ENCODE measurements at regions not wholly inside any gene's neighbourhood (a gene's known extent, or its start where the extent isn't known, plus 50 kb on each side); places are given as distances from the start of the nearest gene placed in this dataset.

GRCh38 chr1:22256213-22256512 is 113.3 kb upstream of the WNT4 start:
- Histone ChIP-seq H3K9me3 (ENCODE audit: insufficient read depth in 2 of 2, low read depth in 1 of 2, low read length in 1 of 2) (no peaks in the 10 kb centered on the region), H3K4me3 (ENCODE audit: extremely low read depth in 1 of 4, insufficient read depth in 2 of 4, low read depth in 3 of 4, low read length in 4 of 4) (no peak overlapping the region), H3K14ac (ENCODE audit: insufficient read length) (no peak overlapping the region), H2BK5ac (ENCODE audit: low read depth, low read length) (no peak overlapping the region), H3K4me2 (ENCODE audit: insufficient read depth in 1 of 2, low read depth in 2 of 2, low read length in 2 of 2) (no peak overlapping the region), H2AK5ac (ENCODE audit: low read depth, low read length) (no peak overlapping the region), H2BK20ac (ENCODE audit: low read length) (no peak overlapping the region), H2BK120ac (replicated peaks; ENCODE audit: low read depth, low read length) (no peak overlapping the region), H3K56ac (replicated peaks; ENCODE audit: insufficient read length, low read depth, low read length) (peak overlapping the region; percentile 32), H4K8ac (ENCODE audit: extremely low read depth, insufficient read depth, low read length) (no peak overlapping the region), H3K79me2 (ENCODE audit: control insufficient read depth in 1 of 2, insufficient read depth in 2 of 2, low read length in 2 of 2) (no peaks in the 10 kb centered on the region), H2AFZ (ENCODE audit: low read length) (no peak overlapping the region), H3K79me1 (ENCODE audit: low read depth, low read length) (no peaks in the 10 kb centered on the region), H3K9ac (replicated peaks in 1 of 4; ENCODE audit: extremely low read depth in 1 of 4, low read depth in 3 of 4, low read length in 3 of 4) (no peak overlapping the region), H3K27me3 (replicated peaks in 1 of 4; ENCODE audit: control insufficient read depth in 3 of 4, extremely low read depth in 1 of 4, insufficient read depth in 3 of 4, low read length in 3 of 4) (peaks cover 0 to 19% (median 6%) of the 10 kb centered on the region in 4 experiments; a peak in 4 of 7 replicates), H4K20me1 (replicated peaks in 1 of 2; ENCODE audit: control insufficient read depth in 1 of 2, insufficient read depth in 2 of 2, low read length in 2 of 2) (no peaks in the 10 kb centered on the region), H3K4me1 (replicated peaks in 1 of 4; ENCODE audit: control insufficient read depth in 3 of 4, insufficient read depth in 4 of 4, low read length in 3 of 4) (peaks cover 2 to 21% (median 13%) of the 10 kb centered on the region in 4 experiments), H2BK12ac (ENCODE audit: low read depth, low read length) (no peak overlapping the region), H4K91ac (replicated peaks; ENCODE audit: insufficient read length, low read length) (no peak overlapping the region), H3K4ac (replicated peaks; ENCODE audit: insufficient read length, low read depth, low read length) (no peak overlapping the region), H3K36me3 (ENCODE audit: control insufficient read depth in 2 of 4, insufficient read depth in 4 of 4, low read length in 3 of 4) (no peaks in the 10 kb centered on the region), H4K5ac (ENCODE audit: insufficient read length, low read depth, low read length) (no peak overlapping the region), H3K27ac (ENCODE audit: low read depth, low read length) (no peak overlapping the region), H3K23me2 (ENCODE audit: low read depth, low read length) (no peaks in the 10 kb centered on the region; the same call in 1 of the 2 replicates), H2BK15ac (ENCODE audit: low read length) (no peak overlapping the region), H3K18ac (ENCODE audit: extremely low read depth, low read length) (no peak overlapping the region), H3K23ac (ENCODE audit: insufficient read length) (no peak overlapping the region)
- DNase-seq (ENCODE audit: low read depth in 1 of 2, low spot score in 2 of 2) (no peak), FAIRE-seq (no peak)
- ChIA-PET POLR2A (ENCODE audit: partially characterized antibody) (no interaction called here), CTCF (ENCODE audit: partially characterized antibody) (interaction anchor here (1.0 to 3.3 kb wide), 4 partner anchors 9 to 160 kb away, joined by 3 to 12 read pairs (median 4); no protein-coding TSS in a partner anchor)
- 81% methylated on average over 3 of the region's 3 CpGs; no CpG with 5 or more reads in 1 of the 2 experiments for WGBS, 2 experiments (ENCODE audit: extremely low coverage in 1 of 2, insufficient coverage in 1 of 2, insufficient read length in 1 of 2, insufficient replicate concordance in 2 of 2, low coverage in 1 of 2, low lambda C conversion rate in 2 of 2, missing lambda C conversion rate in 1 of 2)
- TF ChIP-seq ASH2L (IDR thresholded peaks at IDR 0.05; ENCODE audit: low read length): no peak
- no peak for TF ChIP-seq NRF1 (IDR thresholded peaks at IDR 0.05; ENCODE audit: low read depth, low read length)
- TF ChIP-seq GTF2F1 (IDR thresholded peaks at IDR 0.05; ENCODE audit: borderline replicate concordance, low read depth, low read length): no peak
- no peak for TF ChIP-seq YY1 (IDR thresholded peaks at IDR 0.05; ENCODE audit: low read depth, low read length)
- TF ChIP-seq CBX8 (IDR thresholded peaks at IDR 0.05; ENCODE audit: borderline replicate concordance, low read depth, low read length): no peak
- no peak for TF ChIP-seq RBBP5 (IDR thresholded peaks at IDR 0.05; ENCODE audit: borderline replicate concordance, low read depth, low read length)
- TF ChIP-seq ZNF274 (IDR thresholded peaks at IDR 0.05; ENCODE audit: borderline replicate concordance, extremely low read depth, low read length): no peak
- no peak for TF ChIP-seq CHD1 (IDR thresholded peaks at IDR 0.05; ENCODE audit: low read depth, low read length)
- TF ChIP-seq BCL11A (IDR thresholded peaks at IDR 0.05; ENCODE audit: low read depth in 2 of 2, low read length in 2 of 2): no peak
- TF ChIP-seq HDAC6 (IDR thresholded peaks at IDR 0.05; ENCODE audit: low read depth, low read length): no peak
- TF ChIP-seq BRCA1 (IDR thresholded peaks at IDR 0.05; ENCODE audit: low read depth, low read length): no peak
- no peak for TF ChIP-seq ATF2 (IDR thresholded peaks at IDR 0.05; ENCODE audit: low read length)

Data from H1 (cell line).